AG09319 (cell line): ENCODE measurements at regions not wholly inside any gene's neighbourhood (a gene's known extent, or its start where the extent isn't known, plus 50 kb on each side); places are given as distances from the start of the nearest gene placed in this dataset.

Source experiments
- DNase-seq: peaks from one replicate; pipeline ENCODE4 v3.0.0-alpha.2; 2010; ENCODE audit warnings: low read depth; ENCODE audit errors: extremely low read depth
- CTCF ChIP-seq: IDR thresholded peaks from 2 replicates; pipeline ENCODE4 v1.5.1; 2011; ENCODE audit warnings: low read depth, mild to moderate bottlenecking, inconsistent platforms, low read length, moderate library complexity

- no peak for DNase-seq
- no peak for TF ChIP-seq CTCF
These were observed 330.8 kb downstream of the BCKDHB start for GRCh38 chr6:80437221-80437620.

GRCh38 chr6:80436663-80437062 is 330.2 kb downstream of the BCKDHB start:
- no peak for DNase-seq
- TF ChIP-seq CTCF: no peak

- no peak for TF ChIP-seq CTCF
- no peak for DNase-seq
These were observed 329.0 kb downstream of the BCKDHB start for GRCh38 chr6:80435457-80435856.

- DNase-seq: no peak
These were observed 328.4 kb downstream of the BCKDHB start for GRCh38 chr6:80434691-80435350.

GRCh38 chr6:80433673-80434025 is 327.2 kb downstream of the BCKDHB start:
- no peak for TF ChIP-seq CTCF
- DNase-seq: no peak

More at GRCh38 chr6:80434691-80435350, 328.4 kb downstream of the BCKDHB start:
- no peak for TF ChIP-seq CTCF

- DNase-seq: no peak
These were observed 326.7 kb downstream of the BCKDHB start for GRCh38 chr6:80433010-80433672.

More at GRCh38 chr6:80433010-80433672, 326.7 kb downstream of the BCKDHB start:
- no peak for TF ChIP-seq CTCF
